ENCODE measurements at regions not wholly inside any gene's neighbourhood (a gene's known extent, or its start where the extent isn't known, plus 50 kb on each side); places are given as distances from the start of the nearest gene placed in this dataset.
"Not testable (repeated sequence)": the region's sequence is repeated elsewhere in the genome, so short reads cannot be mapped to it uniquely, and the experiment has no call there.

DNA sequence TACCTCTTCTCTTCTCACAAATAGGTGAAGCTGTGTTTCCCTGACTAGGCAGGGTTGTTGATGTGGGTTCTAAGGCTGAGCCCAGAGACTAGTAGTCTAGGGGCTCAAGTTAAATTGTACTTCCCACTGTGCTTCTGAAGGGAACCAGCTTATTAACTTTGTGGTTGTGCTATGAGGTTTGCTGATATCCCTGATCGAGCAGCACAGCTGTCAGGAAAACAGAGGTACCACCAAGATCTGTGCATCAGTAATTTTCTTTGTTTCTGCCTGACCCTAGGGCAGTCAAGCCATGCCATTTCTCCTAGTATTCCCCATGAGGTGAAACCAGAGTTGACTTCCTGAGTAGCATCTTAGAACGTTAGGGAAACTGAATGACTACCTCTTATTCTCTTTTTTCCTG, 853.8 kb upstream of the MIR17HG start:
- TF ChIP-seq POLR2A (IDR thresholded peaks at IDR 0.05): no peak
- TF ChIP-seq, protein P1, sequence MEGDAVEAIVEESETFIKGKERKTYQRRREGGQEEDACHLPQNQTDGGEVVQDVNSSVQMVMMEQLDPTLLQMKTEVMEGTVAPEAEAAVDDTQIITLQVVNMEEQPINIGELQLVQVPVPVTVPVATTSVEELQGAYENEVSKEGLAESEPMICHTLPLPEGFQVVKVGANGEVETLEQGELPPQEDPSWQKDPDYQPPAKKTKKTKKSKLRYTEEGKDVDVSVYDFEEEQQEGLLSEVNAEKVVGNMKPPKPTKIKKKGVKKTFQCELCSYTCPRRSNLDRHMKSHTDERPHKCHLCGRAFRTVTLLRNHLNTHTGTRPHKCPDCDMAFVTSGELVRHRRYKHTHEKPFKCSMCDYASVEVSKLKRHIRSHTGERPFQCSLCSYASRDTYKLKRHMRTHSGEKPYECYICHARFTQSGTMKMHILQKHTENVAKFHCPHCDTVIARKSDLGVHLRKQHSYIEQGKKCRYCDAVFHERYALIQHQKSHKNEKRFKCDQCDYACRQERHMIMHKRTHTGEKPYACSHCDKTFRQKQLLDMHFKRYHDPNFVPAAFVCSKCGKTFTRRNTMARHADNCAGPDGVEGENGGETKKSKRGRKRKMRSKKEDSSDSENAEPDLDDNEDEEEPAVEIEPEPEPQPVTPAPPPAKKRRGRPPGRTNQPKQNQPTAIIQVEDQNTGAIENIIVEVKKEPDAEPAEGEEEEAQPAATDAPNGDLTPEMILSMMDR (IDR thresholded peaks at IDR 0.05): no peak
- no peaks in the 10 kb centered on the region for H3K27me3 ChIP-seq
- no peak for DNase-seq
- peaks cover 0 to 21% (median 0%) of the 10 kb centered on the region in 3 donors for H3K9me3 ChIP-seq
- intact Hi-C loops (cut with DNase I): no loop called here
- no peak overlapping the region for H3K4me3 ChIP-seq
- H3K4me1 ChIP-seq: no peaks in the 10 kb centered on the region
- 66 to 68% methylated on average over 2 of the region's 2 CpGs for WGBS, 2 donors
- H3K27ac ChIP-seq: no peak overlapping the region
- no peaks in the 10 kb centered on the region for H3K36me3 ChIP-seq

DNA sequence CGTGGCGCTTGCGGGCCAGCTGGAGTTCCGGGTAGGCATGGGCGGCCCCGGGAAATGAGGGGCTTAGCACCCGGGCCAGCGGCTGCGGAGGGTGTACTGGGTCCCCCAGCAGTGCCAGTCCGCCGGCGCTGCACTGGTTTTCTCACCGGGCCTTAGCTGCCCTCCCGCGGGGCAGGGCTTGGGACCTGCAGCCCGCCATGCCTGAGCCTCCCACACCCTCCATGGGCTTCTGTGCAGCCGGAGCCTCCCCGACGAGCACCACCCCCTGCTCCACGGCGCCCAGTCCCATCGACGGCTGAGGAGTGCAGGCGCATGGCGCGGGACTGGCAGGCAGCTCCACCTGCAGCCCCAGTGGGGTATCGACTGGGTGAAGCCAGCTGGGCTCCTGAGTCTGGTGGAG, 852.6 kb upstream of the MIR17HG start:
- H3K36me3 ChIP-seq; DNase-seq; intact Hi-C loops (cut with DNase I); H3K4me3 ChIP-seq; H3K27me3 ChIP-seq; H3K4me1 ChIP-seq; H3K27ac ChIP-seq: not testable (repeated sequence)
- H3K9me3 ChIP-seq: peaks cover 0 to 21% (median 0%) of the 10 kb centered on the region in 3 donors
- WGBS, 2 donors: 94 to 100% methylated on average over 2 to 11 of the region's 27 CpGs

DNA sequence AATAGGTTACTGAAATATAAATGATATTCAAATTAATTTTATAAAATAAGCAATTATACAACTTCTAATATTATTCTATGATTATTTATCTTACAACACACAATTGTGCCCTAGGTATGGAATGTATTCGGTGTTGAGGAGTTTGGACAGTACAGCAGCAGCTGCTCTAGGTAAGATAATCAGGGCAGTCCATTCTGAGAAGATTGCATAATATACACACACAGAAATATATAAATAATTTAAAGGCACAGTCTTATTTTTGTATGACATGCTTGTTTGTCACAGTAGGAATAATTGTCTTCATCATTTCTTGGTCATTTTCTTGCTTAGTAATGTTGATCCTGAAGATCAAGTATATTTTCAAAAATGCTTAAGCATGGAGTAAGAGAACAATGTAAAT, 849.4 kb upstream of the MIR17HG start:
- H3K27ac ChIP-seq: no peak overlapping the region
- no peaks in the 10 kb centered on the region for H3K4me1 ChIP-seq
- intact Hi-C loops (cut with DNase I): no loop called here
- peaks cover 0 to 17% (median 0%) of the 10 kb centered on the region in 3 donors for H3K9me3 ChIP-seq
- H3K4me3 ChIP-seq: no peak overlapping the region
- no peak for TF ChIP-seq POLR2A (IDR thresholded peaks at IDR 0.05)
- WGBS, 2 donors: 53 to 74% methylated on average over 1 of the region's 1 CpG
- H3K27me3 ChIP-seq: no peaks in the 10 kb centered on the region
- DNase-seq: no peak
- no peaks in the 10 kb centered on the region for H3K36me3 ChIP-seq

DNA sequence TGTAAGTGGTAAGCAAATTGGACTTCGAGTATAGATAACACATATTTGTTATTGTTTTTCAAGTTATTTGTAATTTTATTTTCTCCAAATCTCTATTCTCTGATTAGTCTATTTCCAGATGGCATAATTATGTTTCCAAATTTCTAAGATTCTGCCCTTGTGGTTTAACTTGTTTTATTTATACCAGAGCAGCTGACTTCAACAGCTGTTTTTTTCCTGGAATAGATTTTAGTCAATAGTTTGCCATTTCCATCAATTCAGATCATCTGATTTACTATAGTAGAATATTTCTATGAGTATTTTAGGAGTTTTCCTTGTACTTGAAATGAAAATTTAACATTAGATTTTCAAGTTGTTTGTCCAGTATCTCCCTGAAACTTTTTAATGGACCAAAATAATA, 848.7 kb upstream of the MIR17HG start:
- intact Hi-C loops (cut with DNase I): no loop called here
- H3K4me1 ChIP-seq: no peaks in the 10 kb centered on the region
- no peak for TF ChIP-seq POLR2A (IDR thresholded peaks at IDR 0.05)
- TF ChIP-seq, protein P1 (IDR thresholded peaks at IDR 0.05): no peak
- no peak for DNase-seq
- H3K36me3 ChIP-seq: no peaks in the 10 kb centered on the region
- H3K9me3 ChIP-seq: peaks cover 0 to 10% (median 0%) of the 10 kb centered on the region in 3 donors
- no peak overlapping the region for H3K27ac ChIP-seq
- no peak overlapping the region for H3K4me3 ChIP-seq
- no peaks in the 10 kb centered on the region for H3K27me3 ChIP-seq
- WGBS, 2 donors: 0 to 27% methylated on average over 1 of the region's 1 CpG

DNA sequence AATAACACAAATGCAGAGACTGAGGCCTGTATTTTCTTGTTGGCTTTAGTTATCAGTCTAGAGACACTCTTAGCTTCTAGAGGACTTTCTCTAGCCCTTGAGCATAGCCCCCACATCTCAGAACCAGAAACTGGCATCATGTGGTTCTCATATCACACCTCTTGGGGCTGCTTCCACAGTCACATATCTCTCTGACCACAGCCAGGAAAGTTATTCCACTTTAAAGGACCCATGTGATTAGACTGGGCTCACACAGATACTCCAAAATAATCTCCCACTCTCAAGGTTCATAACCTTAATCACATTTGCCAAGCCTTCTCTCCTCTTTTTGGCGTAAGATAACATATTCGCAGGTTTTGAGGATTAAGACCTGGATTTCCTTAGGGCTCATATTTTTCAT, 846.9 kb upstream of the MIR17HG start:
- Histone ChIP-seq H3K36me3 (no peaks in the 10 kb centered on the region), H3K4me1 (no peaks in the 10 kb centered on the region), H3K4me3 (no peak overlapping the region), H3K27me3 (no peaks in the 10 kb centered on the region), H3K9me3 (no peaks in the 10 kb centered on the region), H3K27ac (no peak overlapping the region)
- DNase-seq: no peak
- 41 to 53% methylated on average over 2 of the region's 2 CpGs for WGBS, 2 donors
- no peak for TF ChIP-seq POLR2A (IDR thresholded peaks at IDR 0.05)
- TF ChIP-seq, protein P1 (IDR thresholded peaks at IDR 0.05): no peak
- intact Hi-C loops (cut with DNase I): no loop called here

DNA sequence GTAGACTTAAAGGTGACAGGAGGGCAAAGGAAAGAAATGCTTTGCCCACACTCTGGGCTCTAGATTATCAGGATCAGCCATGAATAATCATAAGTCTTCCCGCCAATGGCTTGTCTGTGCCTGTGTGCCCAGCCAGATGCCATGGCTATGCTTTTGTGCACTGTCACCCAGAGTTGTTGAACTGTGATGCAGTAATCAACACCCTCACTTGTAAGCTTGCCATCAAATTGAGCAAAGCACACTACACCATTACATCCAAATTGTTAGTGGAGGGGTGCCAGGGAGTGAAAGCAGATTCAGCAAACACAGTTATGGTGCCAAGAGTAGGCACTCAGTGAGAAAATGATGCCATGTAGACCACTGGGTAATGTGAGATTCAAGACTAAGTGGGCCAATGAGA, 845.3 kb upstream of the MIR17HG start:
- no peak for TF ChIP-seq POLR2A (IDR thresholded peaks at IDR 0.05)
- TF ChIP-seq, protein P1 (IDR thresholded peaks at IDR 0.05): no peak
- Histone ChIP-seq H3K4me1 (no peaks in the 10 kb centered on the region), H3K27ac (no peak overlapping the region), H3K27me3 (no peaks in the 10 kb centered on the region), H3K9me3 (no peaks in the 10 kb centered on the region), H3K36me3 (no peaks in the 10 kb centered on the region), H3K4me3 (no peak overlapping the region)
- intact Hi-C loops (cut with DNase I): no loop called here
- no peak for DNase-seq
- WGBS, 2 donors: 85 to 93% methylated on average over 1 of the region's 1 CpG

Data from esophagus squamous epithelium (tissue), 5 donors.